H1 (cell line): ENCODE measurements at regions not wholly inside any gene's neighbourhood (a gene's known extent, or its start where the extent isn't known, plus 50 kb on each side); places are given as distances from the start of the nearest gene placed in this dataset.

Experiments used
- ATF3 ChIP-seq: IDR thresholded peaks from 2 replicates; pipeline ENCODE4 v1.6.1; 2011; ENCODE audit warnings: low read depth, mild to moderate bottlenecking, low read length; ENCODE audit not compliant: insufficient read depth
- CTCF ChIP-seq, 3 experiments: IDR thresholded peaks; 1 replicate in 2 of 3; 2 replicates in 1 of 3; pipeline versions ENCODE4 v1.5.1 to v1.6.1; 2011; ENCODE audit warnings: low read length in 3 of 3, mild to moderate bottlenecking in 3 of 3, inconsistent platforms in 2 of 3, low read depth in 1 of 3, moderate library complexity in 1 of 3; ENCODE audit not compliant: insufficient read depth in 1 of 3; ENCODE audit errors: control extremely low read depth in 1 of 3
- EGR1 ChIP-seq: IDR thresholded peaks from 2 replicates; pipeline ENCODE4 v1.6.1; 2011; ENCODE audit warnings: low read depth, low read length, borderline replicate concordance
- EZH2 ChIP-seq: fragments of 200-600 bp; sonication (generic); IDR thresholded peaks from 2 replicates; pipeline ENCODE4 v1.7.1; 2012; ENCODE audit warnings: low read depth, mild to moderate bottlenecking, moderate library complexity, low read length, inconsistent platforms; ENCODE audit not compliant: severe bottlenecking
- GTF2F1 ChIP-seq: IDR thresholded peaks from 2 replicates; pipeline ENCODE4 v1.6.1; 2012; ENCODE audit warnings: low read depth, low read length, improper control_type of control experiment, borderline replicate concordance
- POLR2AphosphoS5 ChIP-seq: IDR thresholded peaks from 2 replicates; pipeline ENCODE4 v1.6.1; 2011; ENCODE audit warnings: low read depth, low read length

- no peak for TF ChIP-seq ATF3
- TF ChIP-seq CTCF (IDR thresholded peaks at IDR 0.05; ENCODE audit: control extremely low read depth in 1 of 3, insufficient read depth in 1 of 3, low read depth in 1 of 3, low read length in 3 of 3), result no peak
- TF ChIP-seq GTF2F1, result no peak
- TF ChIP-seq POLR2AphosphoS5, result no peak
- no peak for TF ChIP-seq EGR1
- no peak for TF ChIP-seq EZH2
Observed at GRCh38 chr21:35178098-35178497, 129.0 kb upstream of the RUNX1 start.
